GM19455 (cell line): ENCODE measurements at regions not wholly inside any gene's neighbourhood (a gene's known extent, or its start where the extent isn't known, plus 50 kb on each side); places are given as distances from the start of the nearest gene placed in this dataset.

Source experiments
- ATAC-seq: cut with Tn5 transposase; IDR thresholded peaks from one replicate; pipeline ENCODE4 v1.9.1; 2021; ENCODE audit not compliant: unreplicated experiment

DNA sequence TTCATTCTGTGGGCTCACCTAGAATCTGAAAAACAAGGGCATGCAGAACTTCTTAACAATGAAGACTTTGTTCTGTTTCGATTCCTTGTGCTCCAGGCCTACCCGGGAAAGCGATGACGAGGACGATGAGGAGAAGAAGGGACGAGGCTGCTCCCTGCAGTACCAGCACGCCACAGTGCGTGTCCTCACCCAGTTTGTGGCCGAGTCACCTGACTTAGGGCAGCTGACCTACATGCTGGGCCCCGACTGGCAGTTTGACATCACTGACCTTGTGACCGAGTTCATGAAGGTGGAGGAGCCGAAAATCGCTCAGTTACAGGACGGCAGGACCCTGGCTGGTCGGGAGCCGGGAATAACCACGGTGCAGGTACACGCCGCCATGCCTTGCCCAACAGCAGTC is 585.4 kb downstream of the AACS start:
- no peak for ATAC-seq

DNA sequence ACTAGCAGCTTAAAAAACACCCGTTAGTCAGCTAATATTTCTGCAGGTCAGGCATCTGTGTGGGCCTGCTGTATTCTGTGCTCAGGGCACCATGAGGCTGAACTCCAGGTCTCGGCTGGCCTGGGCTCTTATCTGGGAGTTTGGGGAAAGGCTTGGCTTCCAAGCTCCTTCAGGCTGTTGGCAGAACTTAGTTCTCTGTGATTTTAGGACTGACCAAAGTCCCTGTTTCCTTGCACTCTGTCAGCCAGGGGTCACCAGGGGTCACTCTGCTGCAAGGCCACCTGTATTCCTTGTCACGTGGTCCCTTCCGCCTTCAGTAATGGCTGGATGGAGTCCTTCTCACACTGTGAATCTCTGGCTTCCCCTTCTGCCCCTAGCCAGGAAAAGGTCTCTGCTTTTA is 586.4 kb downstream of the AACS start:
- ATAC-seq: no peak

DNA sequence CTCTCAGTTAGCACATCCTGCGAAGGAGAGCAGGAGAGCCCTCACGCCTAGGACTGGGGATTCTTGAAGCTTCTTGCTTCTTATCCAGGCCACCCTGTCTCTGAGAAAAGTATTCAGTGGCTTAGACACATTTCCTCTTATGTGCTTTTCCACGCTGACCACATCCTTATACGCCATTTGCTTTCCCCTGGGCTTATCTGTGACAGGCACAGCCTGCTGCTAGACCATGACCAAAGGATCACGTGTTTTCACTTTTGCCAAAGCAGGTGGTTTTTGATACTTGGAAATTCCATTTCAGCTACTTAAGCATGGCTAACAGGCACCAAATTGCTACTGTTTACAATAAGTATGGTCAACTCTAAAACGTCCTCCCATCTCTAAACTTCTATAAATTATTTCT is 587.4 kb downstream of the AACS start:
- no peak for ATAC-seq

DNA sequence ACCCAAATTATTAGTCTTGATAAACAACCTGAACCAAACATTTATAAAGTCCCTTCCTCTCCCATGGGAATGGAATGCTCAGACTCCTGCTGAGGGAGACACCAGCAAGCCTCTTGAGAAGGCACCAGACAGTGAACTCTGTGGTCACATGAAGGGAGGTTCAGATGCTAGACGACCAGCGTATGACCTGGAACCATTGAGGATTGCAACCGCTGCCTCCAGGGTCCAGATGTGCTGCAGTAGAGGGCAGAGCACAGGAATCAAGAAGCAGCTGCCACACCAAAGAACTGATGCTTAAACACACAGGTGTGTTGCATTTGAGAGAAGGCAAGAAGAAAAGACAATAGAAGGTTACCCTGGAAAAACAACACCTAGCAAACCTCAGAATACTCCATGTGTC is 592.4 kb downstream of the AACS start:
- no peak for ATAC-seq

DNA sequence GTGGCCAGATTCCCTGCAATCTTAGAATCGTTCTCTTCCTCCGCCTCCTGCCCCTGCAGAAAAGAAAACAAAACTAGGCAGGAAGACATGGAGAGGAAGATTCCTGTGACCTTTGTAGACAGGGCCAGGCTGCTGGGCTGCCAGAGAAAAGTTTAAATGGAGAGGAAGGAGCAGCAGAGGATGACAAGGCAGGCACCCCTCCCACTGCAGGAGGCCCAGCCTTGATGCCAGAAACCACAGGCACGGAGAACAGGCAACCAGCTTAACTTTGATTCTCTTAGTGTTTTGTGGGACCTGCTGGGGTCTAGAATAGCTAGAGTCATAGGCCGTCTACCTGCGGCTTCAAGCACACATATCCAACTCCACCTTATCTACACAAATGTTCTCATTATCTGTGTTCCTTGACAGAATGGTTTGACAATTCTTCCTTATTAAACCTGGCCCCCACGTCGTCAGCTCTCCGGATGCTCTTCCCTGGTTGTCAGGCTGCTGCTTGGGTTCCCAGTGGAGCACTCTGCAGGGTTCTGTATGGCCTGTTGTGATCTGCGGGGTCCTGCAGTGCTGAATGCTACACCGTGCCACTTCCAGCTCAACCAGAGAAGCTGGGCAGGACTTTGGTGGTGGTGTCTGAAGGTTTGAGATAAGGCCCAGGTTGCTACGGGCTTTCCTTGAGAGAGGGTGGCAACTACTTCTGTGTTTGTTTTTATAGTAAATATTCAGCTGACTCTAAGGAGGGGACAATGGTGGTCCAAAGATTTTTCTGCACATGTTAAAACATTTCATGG is 609.5 kb downstream of the AACS start:
- ATAC-seq: no peak

DNA sequence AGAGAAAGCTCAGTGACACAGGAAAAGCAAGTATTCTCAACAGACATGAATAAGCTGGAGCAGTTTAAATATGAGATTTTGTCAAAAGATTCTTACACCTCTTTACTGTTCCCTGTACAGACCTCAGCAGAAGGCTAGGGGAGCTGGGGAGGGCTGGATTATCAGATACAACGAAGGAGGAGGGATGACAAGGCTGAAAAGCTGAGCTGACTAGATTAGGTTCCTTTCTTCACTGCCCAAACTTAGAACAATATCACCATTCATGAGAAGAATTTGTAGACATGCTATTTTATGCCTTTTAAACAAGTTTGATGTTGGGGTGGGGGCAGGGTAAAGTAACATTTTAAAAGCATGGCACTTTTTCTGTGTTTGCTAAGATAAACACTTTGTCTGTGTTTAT is 611.1 kb downstream of the AACS start:
- ATAC-seq: no peak

DNA sequence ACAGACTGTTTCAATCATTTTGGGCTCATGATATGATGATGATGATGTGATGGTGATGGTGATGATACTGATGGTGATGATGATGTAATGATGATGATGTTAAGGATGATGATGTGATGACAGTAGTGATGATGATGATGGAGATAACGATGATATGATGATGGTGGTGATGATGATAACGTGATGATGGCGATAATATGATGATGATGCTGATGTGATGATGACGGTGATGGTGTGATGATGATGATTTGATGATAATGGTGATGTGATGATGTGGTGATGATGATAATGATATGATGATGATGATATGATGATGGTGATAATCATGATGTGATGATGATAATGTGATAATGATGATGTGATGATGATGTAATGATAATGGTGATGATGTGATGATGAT is 612.6 kb downstream of the AACS start:
- no peak for ATAC-seq

DNA sequence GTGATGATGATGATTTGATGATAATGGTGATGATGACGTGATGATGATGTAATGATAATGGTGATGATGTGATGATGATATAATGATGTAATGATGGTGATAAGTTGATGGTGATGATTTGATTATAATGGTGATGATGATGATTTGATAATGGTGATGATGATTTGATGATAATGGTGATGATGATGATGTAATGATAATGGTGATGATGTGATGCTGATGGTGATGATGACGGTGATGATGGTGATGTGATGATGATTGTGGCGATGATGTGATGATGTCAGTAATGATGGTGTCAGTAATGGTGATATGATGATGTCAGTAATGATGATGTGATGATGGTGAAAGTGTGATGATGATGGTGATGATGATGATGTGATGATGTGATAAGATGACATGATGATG is 613.4 kb downstream of the AACS start:
- ATAC-seq: no peak

DNA sequence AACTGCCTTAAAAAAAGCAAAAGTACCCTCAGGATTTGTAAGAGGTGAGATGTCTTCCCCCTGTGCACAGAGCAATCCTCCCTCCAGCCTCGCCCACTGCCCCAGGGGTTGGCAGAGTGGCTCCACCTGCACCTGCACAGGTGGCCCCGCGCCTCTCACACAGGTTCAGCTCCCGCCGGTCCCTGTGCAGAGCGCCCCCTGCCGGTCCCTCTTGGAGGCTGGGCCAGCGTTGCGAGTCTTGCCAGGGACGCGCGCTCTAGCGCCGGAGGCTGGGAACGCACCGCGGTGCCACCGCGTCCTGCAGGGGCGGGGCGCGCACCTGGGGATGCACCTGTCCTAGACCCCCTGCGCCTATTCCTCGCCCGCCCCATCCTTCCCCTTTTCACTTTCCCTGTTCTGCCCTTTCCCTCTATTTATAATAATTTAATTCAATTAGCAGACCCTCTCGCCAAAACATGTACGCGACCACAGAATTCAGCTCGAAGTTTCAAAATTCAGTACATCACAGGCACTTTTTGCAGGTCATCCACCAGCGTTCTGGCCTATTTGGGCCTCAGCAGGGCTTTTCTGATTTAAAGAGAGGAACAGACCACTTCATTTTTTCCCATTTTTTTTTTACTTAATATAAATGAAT is 618.6 kb downstream of the AACS start:
- peak; percentile 76 for ATAC-seq

DNA sequence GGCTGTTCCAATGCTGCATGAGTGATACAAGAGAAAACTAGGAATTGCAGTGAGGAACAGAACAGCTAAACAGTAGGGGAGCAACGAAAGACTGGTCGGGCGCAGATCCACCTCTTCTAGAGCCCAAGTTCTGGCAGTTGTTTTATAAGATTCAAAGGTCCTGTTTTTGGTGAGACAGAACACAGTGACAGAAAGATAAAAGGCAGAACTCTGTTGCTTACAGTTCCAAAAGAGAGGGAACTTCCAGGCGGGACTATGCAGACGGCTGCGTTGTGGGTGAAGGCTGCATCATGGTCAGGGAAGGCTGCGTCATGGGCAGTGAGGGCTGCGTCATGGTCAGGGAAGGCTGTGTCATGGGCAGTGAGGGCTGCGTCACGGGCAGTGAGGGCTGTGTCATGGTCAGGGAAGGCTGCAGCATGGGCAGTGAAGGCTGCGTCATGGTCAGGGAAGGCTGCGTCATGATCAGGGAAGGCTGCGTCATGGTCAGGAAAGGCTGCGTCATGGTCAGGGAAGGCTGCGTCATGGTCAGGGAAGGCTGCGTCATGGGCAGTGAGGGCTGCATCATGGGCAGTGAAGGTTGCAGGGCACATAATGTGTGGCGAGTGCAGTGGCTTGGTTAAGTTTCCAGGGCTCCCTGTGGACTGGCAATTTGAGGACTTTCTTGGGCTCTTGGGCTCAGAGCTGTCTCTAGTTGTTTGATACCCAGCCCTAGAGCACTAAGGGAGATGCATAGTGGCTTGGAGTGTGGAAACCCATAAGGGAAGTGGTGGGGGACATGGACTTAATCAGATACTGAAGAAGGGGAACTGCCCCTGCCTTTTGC is 619.9 kb downstream of the AACS start:
- ATAC-seq: no peak

DNA sequence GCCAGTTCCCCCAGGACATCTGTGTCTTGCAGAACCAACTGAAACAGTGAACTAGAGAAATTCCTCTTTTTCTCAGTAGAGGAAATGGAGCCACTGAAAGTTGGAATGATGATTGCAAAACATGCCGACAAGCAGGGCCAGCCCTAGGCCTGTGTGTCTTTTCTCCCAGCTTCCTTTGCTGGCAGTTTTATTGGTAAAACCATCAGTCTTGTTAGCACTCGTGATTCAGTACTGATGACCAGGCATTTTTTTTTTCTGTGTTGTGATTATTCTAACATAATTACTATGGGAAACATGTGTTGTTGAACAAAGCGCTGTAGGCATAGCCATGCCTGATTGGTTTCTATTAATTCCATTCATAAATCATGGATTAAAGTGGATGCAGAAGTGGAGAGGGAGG is 620.7 kb downstream of the AACS start:
- ATAC-seq: no peak

DNA sequence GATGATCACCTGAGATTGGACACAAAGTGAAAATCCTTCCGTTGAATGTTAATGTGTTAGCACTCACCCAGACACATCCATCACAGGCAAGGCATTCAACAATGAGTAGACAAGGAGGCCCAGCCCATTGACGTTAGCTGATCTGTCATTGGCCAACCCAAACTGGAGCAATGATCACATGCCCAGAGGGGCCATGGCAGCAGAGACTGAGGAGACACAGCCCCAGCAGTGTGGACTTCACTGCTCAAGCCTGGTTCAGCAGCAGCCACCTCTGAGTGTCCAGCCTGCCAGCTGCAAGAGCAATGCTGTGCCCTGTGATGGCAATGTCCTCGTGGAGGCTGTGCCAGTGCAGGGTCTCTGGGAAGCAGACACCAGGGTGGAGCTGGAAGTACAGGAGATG is 622.2 kb downstream of the AACS start:
- ATAC-seq: no peak

DNA sequence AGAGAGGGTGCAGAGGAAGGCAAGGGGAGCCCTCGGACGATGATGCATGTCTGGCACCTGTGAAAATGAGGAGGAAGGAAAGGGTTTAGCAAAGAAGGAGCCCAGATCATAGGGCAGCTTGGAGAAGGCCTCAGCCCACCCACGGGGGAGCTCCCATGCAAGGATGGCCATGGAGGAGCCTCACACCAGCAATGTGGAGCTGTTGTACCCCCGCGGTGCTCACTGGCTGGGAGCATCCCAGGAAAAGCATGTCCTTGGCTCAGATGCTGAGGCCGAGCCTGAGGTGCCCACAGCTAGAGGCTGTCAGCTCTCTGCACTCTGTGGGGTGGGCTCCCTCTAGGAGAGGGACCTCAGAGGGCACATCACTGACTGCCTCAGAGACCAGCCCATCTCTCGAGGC is 622.6 kb downstream of the AACS start:
- ATAC-seq: no peak

DNA sequence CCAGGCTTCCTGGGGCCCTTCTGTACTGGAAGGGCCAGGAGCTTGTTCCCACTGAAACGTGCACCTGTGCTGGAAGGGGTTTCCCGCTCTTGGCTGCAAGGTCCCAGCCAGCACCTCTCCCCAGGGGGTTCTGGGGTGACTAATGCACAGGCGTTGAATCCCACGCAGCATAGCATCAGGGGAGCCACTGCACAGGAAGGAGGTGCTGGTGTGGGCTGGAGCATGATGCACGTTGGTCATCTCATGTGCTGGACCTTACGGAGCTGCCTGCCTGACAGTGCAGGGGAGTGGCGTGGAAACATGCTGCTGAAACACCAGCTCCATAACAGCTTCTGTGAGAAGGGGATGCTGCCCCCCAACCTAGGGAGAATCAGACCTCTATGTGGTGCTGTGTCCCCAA is 623.0 kb downstream of the AACS start:
- ATAC-seq: no peak

DNA sequence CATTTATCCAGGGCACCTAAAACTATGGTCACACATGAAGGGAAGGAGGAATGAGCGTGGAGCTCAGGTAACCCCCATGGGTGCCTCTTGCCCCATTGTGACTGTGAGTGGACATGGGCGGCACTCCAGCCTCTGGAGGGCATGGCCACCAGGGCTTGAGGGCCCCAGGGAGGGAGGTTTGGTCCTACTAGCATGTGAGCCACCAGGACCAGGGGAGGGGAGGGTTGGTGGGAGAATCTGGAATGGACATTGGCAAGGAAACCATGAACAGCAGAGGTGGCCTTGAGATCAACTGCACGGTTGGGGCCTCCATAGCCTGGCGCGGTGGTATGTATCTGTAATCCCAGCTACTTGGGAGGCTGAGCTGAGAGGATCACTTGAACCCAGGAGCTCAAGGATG is 623.6 kb downstream of the AACS start:
- ATAC-seq: no peak

DNA sequence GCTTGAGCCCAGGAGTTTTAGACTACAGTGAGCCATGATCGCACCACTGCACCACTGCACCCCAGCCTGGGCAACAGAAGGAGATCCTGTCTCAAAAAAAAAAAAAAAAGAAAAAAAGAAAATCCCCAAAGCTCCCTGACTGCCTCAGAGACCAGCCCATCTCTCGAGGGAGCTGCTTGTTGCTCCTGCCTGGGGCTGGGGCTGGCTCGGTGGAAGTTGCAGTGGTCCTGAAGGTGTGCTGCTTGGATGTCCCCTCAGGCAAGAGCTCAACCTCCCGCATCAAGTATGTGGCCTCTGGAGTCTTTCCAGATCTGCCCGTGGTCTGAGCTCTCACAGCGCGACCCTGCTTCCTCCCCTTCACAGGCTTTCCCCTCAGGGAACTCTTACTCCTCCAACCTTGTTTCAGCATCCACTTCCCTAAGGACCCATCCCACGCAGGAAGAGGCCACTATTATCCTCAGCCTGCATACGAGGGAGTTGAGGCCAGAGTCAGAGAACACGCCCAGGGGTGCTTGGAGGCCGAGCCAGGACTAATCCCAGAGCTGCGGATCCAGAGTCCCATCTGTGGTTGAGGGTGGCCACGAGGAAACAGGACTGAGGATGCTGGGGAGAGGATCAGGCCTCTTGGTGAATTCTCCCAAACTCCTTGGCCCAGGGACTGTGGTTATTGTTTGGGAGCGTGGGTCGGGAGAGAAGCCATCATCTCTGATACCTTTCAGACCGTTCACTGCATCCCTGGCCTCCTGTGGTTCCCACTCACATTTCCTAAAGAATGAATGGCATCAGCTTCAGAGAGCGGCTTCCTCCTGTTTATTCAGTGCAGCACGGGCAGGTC is 624.6 kb downstream of the AACS start:
- no peak for ATAC-seq

DNA sequence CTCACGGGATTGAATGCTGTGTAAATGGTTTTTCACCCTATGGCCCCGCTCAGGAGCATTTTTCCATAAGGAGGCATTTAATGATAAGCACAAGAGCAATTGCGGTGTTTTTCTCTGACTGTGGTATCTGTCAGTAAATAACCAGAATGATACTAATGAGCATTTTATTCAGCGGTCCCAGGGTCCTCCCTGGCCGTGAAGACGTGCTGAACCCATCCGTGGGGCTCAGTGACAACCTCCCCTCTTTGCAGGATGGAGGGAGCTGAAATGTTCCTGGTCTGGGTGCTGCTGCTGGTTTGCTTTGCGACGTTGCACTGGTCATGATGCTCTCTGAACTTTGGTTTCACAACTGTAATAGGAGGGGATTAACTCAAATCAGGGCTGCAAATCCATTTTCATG is 625.6 kb downstream of the AACS start:
- ATAC-seq: no peak

DNA sequence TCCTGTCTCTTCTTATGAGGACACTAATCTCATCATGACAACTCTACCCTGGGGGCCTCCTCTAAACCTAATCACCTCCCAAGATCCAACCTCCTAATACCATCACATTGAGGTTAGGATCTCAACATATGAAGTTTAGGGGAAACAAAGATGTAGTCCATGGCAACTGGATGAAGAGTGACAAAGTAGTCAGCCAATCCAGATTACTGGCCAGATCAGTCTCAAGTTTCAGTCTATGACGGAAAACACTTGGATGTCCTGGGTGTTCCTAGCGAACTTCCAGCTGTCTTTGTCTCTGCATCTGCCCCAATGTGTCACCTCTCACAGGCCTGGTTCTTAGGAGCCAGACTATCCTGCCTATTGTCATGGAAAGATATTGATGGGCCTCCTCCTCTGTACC is 630.8 kb downstream of the AACS start:
- no peak for ATAC-seq

DNA sequence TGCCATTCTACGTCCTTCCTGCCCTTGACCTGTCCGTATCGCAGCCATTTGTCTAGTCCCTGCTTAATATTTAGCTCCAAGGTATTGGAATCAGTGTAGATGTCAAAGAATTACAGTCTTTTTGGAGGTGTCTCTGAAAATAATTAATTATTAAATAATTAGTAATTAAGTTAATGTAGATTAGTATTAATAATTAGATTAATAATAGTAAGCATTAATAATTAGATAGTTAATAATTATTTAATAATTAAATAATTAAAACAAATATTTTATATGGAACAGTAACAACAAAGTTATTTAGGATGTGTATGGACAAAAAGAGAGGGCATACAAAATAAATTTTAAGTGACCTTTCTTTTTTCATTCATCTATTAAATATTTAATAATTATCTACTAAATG is 639.6 kb downstream of the AACS start:
- no peak for ATAC-seq

DNA sequence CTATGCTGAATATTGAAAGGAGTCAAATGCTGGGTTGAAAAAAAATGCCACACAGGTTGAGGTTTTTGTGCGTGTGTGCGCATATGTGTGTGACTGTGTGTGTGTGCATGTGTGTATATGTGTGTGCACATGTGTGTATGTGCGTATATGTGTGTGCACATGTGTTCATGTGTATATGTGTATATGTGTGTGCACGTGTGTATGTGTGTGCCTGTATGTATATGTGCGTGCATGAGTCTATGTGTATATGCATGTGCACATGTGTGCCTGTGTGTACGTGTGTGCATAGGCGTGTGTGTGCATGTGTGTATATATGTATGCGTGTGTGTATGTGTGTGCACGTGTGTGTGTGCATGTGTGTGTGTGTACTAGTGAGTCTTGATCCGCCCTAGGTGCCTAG is 655.7 kb downstream of the AACS start:
- no peak for ATAC-seq

DNA sequence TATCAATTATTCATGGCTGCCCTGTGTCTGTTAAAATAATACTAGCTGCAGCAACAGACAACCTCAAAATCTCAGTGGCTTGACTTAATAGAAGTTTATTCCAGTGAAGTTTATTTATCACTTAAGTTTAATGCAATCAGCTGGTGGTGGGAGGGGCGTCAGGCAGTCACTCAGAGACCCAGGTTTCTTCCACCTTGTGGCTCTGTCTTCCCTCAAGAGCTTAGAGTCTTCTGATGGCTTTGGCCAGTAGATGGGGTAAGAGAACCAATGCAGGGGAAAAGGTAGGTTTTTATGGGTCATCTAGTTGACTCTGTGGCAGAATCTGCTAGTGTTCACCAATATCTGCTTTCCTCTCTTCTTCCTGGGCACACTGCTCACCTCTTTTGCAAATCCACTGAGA is 668.9 kb downstream of the AACS start:
- no peak for ATAC-seq
